ENCODE measurements at regions not wholly inside any gene's neighbourhood (a gene's known extent, or its start where the extent isn't known, plus 50 kb on each side); places are given as distances from the start of the nearest gene placed in this dataset.

- TF ChIP-seq ZBTB7A (IDR thresholded peaks at IDR 0.05; ENCODE audit: low read depth) (no peak), EGR1 (IDR thresholded peaks at IDR 0.05) (no peak), CREB1 (IDR thresholded peaks at IDR 0.05; ENCODE audit: low read depth) (no peak), MAX (IDR thresholded peaks at IDR 0.05) (no peak), TCF12 (IDR thresholded peaks at IDR 0.05; ENCODE audit: low read depth) (no peak), USF1 (IDR thresholded peaks at IDR 0.05) (no peak), EP300 (IDR thresholded peaks at IDR 0.05; ENCODE audit: borderline replicate concordance) (no peak), FOXM1 (IDR thresholded peaks at IDR 0.05; ENCODE audit: borderline replicate concordance, low read depth) (no peak)
Measured at GRCh38 chr1:189500778-189501177, 976.9 kb downstream of the BRINP3 start.

GRCh38 chr1:189510827-189511226 is 966.8 kb downstream of the BRINP3 start:
- no peak for TF ChIP-seq CEBPB (IDR thresholded peaks at IDR 0.05)
- TF ChIP-seq EP300 (IDR thresholded peaks at IDR 0.05; ENCODE audit: borderline replicate concordance), result no peak
- no peak for TF ChIP-seq TAF1 (IDR thresholded peaks at IDR 0.05; ENCODE audit: low read depth)
- TF ChIP-seq YY1 (IDR thresholded peaks at IDR 0.05; ENCODE audit: low read depth), result no peak
- TF ChIP-seq NFIC (IDR thresholded peaks at IDR 0.05), result no peak
- TF ChIP-seq REST (IDR thresholded peaks at IDR 0.05; ENCODE audit: low read depth), result no peak
- no peak for TF ChIP-seq ZBTB7A (IDR thresholded peaks at IDR 0.05; ENCODE audit: low read depth)
- TF ChIP-seq TEAD4 (IDR thresholded peaks at IDR 0.05), result no peak

- TF ChIP-seq USF1 (IDR thresholded peaks at IDR 0.05) (no peak), EGR1 (IDR thresholded peaks at IDR 0.05) (no peak), TEAD4 (IDR thresholded peaks at IDR 0.05) (no peak), CREB1 (IDR thresholded peaks at IDR 0.05; ENCODE audit: low read depth) (no peak), EP300 (IDR thresholded peaks at IDR 0.05; ENCODE audit: borderline replicate concordance) (no peak), REST (IDR thresholded peaks at IDR 0.05; ENCODE audit: low read depth) (no peak), ZBTB7A (IDR thresholded peaks at IDR 0.05; ENCODE audit: low read depth) (no peak), CEBPB (IDR thresholded peaks at IDR 0.05) (no peak), YY1 (IDR thresholded peaks at IDR 0.05; ENCODE audit: low read depth) (no peak), RAD21 (IDR thresholded peaks at IDR 0.05; ENCODE audit: low read depth) (no peak), NFIC (IDR thresholded peaks at IDR 0.05) (no peak), TAF1 (IDR thresholded peaks at IDR 0.05; ENCODE audit: low read depth) (no peak), MAX (IDR thresholded peaks at IDR 0.05) (no peak), FOXM1 (IDR thresholded peaks at IDR 0.05; ENCODE audit: borderline replicate concordance, low read depth) (no peak), TCF12 (IDR thresholded peaks at IDR 0.05; ENCODE audit: low read depth) (no peak)
Measured at GRCh38 chr1:189513091-189513490, 964.6 kb downstream of the BRINP3 start.

GRCh38 chr1:189522441-189522840 is 955.2 kb downstream of the BRINP3 start:
- TF ChIP-seq TAF1 (IDR thresholded peaks at IDR 0.05; ENCODE audit: low read depth) (no peak), TCF12 (IDR thresholded peaks at IDR 0.05; ENCODE audit: low read depth) (no peak), YY1 (IDR thresholded peaks at IDR 0.05; ENCODE audit: low read depth) (no peak), CEBPB (IDR thresholded peaks at IDR 0.05) (no peak), CREB1 (IDR thresholded peaks at IDR 0.05; ENCODE audit: low read depth) (no peak), REST (IDR thresholded peaks at IDR 0.05; ENCODE audit: low read depth) (no peak), USF1 (IDR thresholded peaks at IDR 0.05) (no peak), TEAD4 (IDR thresholded peaks at IDR 0.05) (no peak), EGR1 (IDR thresholded peaks at IDR 0.05) (no peak), NFIC (IDR thresholded peaks at IDR 0.05) (no peak), EP300 (IDR thresholded peaks at IDR 0.05; ENCODE audit: borderline replicate concordance) (no peak), RAD21 (IDR thresholded peaks at IDR 0.05; ENCODE audit: low read depth) (no peak), FOXM1 (IDR thresholded peaks at IDR 0.05; ENCODE audit: borderline replicate concordance, low read depth) (no peak)
